Ovary (tissue), 1 donor: ENCODE measurements at regions not wholly inside any gene's neighbourhood (a gene's known extent, or its start where the extent isn't known, plus 50 kb on each side); places are given as distances from the start of the nearest gene placed in this dataset.

Experiments used
- EP300 ChIP-seq: sonication (generic); formaldehyde crosslinking; IDR thresholded peaks from one replicate; pipeline ENCODE4 v1.6.1; 2017; ENCODE audit warnings: antibody characterized with exemption
- POLR2A ChIP-seq: fragments of 450-650 bp; IDR thresholded peaks from one replicate; pipeline ENCODE4 v1.6.1; 2017; ENCODE audit warnings: antibody characterized with exemption, mild to moderate bottlenecking, moderate library complexity

- TF ChIP-seq POLR2A (no peak), EP300 (no peak)
Measured at GRCh38 chr7:128177768-128178550, 63.1 kb upstream of the LEP start.
